ENCODE measurements at regions not wholly inside any gene's neighbourhood (a gene's known extent, or its start where the extent isn't known, plus 50 kb on each side); places are given as distances from the start of the nearest gene placed in this dataset.

DNA sequence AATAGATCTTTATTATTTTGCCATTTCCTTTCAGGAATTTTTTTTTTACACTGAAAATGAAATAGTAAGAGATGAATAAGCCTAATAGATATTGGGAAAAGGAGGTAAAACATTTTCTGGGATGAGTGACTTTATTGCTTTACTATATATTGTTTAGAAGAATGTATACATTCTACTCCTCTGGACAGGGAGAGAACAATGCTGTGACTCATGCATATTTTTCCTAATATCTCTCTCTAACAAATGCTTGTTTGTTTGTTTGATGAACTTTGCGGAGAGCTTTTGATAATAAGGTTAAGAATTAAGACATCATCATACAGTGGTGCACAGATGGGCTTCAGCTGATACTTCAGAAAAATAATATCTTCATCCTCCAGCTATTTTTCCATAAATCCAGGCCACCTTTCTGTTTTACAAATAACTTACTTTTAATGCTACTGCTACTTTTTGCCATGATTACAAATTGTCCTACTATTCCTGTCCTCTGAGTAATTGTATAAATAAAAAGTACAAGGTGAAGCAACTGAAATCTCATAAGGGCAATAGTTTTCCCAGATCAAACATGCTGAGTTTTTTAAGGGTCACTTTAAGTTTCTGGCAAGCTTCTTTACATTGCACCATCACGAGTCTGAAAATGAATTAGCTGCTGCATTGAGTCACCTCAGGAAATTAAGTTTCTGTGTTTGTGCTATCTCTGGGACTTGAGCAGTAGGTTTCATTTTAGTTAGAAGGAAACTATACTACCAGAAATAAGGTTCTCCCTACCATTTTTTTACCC is 207.3 kb upstream of the POT1 start:
- TF ChIP-seq JUNB (IDR thresholded peaks at IDR 0.05) (no peak), CHD4 (IDR thresholded peaks at IDR 0.05; ENCODE audit: borderline replicate concordance) (no peak), GATA3 (IDR thresholded peaks at IDR 0.05; ENCODE audit: borderline replicate concordance) (no peak)
- TF ChIP-seq, protein P1, sequence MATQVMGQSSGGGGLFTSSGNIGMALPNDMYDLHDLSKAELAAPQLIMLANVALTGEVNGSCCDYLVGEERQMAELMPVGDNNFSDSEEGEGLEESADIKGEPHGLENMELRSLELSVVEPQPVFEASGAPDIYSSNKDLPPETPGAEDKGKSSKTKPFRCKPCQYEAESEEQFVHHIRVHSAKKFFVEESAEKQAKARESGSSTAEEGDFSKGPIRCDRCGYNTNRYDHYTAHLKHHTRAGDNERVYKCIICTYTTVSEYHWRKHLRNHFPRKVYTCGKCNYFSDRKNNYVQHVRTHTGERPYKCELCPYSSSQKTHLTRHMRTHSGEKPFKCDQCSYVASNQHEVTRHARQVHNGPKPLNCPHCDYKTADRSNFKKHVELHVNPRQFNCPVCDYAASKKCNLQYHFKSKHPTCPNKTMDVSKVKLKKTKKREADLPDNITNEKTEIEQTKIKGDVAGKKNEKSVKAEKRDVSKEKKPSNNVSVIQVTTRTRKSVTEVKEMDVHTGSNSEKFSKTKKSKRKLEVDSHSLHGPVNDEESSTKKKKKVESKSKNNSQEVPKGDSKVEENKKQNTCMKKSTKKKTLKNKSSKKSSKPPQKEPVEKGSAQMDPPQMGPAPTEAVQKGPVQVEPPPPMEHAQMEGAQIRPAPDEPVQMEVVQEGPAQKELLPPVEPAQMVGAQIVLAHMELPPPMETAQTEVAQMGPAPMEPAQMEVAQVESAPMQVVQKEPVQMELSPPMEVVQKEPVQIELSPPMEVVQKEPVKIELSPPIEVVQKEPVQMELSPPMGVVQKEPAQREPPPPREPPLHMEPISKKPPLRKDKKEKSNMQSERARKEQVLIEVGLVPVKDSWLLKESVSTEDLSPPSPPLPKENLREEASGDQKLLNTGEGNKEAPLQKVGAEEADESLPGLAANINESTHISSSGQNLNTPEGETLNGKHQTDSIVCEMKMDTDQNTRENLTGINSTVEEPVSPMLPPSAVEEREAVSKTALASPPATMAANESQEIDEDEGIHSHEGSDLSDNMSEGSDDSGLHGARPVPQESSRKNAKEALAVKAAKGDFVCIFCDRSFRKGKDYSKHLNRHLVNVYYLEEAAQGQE (IDR thresholded peaks at IDR 0.05): no peak
- TF ChIP-seq, protein P2, sequence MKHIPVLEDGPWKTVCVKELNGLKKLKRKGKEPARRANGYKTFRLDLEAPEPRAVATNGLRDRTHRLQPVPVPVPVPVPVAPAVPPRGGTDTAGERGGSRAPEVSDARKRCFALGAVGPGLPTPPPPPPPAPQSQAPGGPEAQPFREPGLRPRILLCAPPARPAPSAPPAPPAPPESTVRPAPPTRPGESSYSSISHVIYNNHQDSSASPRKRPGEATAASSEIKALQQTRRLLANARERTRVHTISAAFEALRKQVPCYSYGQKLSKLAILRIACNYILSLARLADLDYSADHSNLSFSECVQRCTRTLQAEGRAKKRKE (CRISPR knock-in tag; IDR thresholded peaks at IDR 0.05; ENCODE audit: low read depth): no peak
- no peaks in the 10 kb centered on the region for H3K9me3 ChIP-seq
- FAIRE-seq (no peak), DNase-seq (ENCODE audit: low read depth in 1 of 2, low spot score in 1 of 2) (peak in 1 of 2 experiments; percentile 1), ATAC-seq (no peak)
- H3K4me1 ChIP-seq: no peaks in the 10 kb centered on the region
- 10% methylated on average over 2 of the region's 2 CpGs for WGBS (ENCODE audit: missing lambda C conversion rate)
- CTCF ChIA-PET: no interaction called here
- H3K4me3 ChIP-seq: no peak overlapping the region
- H3K27ac ChIP-seq: no peak overlapping the region
- H3K4me2 ChIP-seq: no peak overlapping the region
- POLR2A ChIA-PET: no interaction called here

DNA sequence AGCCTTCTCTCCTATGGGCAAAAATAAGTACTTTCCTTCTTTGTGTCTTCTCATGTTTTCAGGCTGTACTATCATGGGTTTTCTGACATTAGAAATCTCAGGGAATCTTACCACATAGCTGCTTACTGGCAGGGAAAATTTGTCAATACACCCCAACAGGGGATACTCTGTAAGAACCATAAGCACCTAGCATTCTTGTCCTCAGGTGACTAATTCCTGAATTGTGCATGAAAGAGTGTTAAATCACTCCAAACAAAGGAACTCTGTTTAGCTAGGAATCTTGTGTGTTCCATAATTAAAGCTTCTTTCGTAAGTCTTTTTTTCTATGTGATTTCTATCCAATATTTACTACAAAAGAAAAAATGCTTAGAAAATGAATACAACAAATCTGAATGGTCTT is 206.7 kb upstream of the POT1 start:
- ChIA-PET CTCF (no interaction called here), POLR2A (no interaction called here)
- no peak overlapping the region for H3K27ac ChIP-seq
- 11% methylated on average over 1 of the region's 1 CpG for WGBS (ENCODE audit: missing lambda C conversion rate)
- FAIRE-seq (no peak), DNase-seq (ENCODE audit: low read depth in 1 of 2, low spot score in 1 of 2) (no peak), ATAC-seq (no peak)
- H3K4me1 ChIP-seq: no peaks in the 10 kb centered on the region
- H3K4me2 ChIP-seq: no peak overlapping the region
- no peak for TF ChIP-seq NFE2L2 (conservative IDR thresholded peaks at IDR 0.05; ENCODE audit: low read length)
- no peak overlapping the region for H3K4me3 ChIP-seq
- H3K9me3 ChIP-seq: no peaks in the 10 kb centered on the region

DNA sequence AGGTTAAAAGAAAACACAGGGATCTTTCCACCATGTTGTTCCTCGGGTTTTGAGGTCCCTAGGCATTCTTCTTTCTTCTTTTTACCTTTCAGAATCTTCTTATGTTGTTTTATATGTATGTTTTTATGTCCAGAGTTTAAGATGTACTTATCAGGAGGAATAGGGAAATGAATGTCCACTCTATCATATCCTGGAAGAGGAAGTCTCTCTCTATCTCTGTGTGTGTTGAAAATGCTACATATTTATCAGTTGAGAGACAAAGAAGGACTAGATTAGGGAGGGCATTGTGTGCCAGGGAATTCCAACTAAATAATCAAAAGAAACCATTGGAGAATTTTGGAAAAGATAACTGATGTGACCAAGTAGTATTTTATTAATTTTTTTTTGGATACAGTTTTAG is 200.5 kb upstream of the POT1 start:
- ChIA-PET CTCF (no interaction called here), POLR2A (no interaction called here)
- Histone ChIP-seq H3K4me2 (no peak overlapping the region), H3K4me3 (no peak overlapping the region), H3K9me3 (no peaks in the 10 kb centered on the region), H3K27ac (no peak overlapping the region), H3K4me1 (no peaks in the 10 kb centered on the region)
- ATAC-seq (no peak), FAIRE-seq (no peak), DNase-seq (ENCODE audit: low read depth in 1 of 2, low spot score in 1 of 2) (no peak)
- TF ChIP-seq MAZ (IDR thresholded peaks at IDR 0.05; ENCODE audit: borderline replicate concordance, low read depth, low read length): no peak
- WGBS (ENCODE audit: missing lambda C conversion rate): 0% methylated on average over 1 of the region's 1 CpG

DNA sequence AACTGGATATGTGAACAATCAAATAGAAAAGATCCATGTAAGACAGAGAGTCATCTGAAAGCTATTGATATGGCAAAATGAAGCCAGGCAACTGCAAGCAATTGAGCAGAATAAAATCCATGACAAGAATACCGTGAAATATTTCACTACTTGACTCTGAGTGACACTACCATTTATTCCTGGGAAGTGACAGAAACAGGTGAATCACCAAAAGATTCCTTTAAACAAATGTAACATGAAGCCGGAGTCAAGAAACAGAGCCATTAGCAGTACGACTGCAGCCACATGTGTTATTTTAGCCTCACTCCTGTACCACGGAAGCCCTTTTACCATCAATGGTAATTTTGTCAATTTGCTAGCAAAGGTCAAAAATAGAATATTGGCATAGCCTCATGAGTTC is 197.7 kb upstream of the POT1 start:
- FAIRE-seq (no peak), DNase-seq (ENCODE audit: low read depth in 1 of 2, low spot score in 1 of 2) (no peak), ATAC-seq (no peak)
- POLR2A ChIA-PET: no interaction called here
- Histone ChIP-seq H3K27ac (no peak overlapping the region), H3K9me3 (no peaks in the 10 kb centered on the region), H3K4me1 (no peaks in the 10 kb centered on the region), H3K4me3 (no peak overlapping the region), H3K4me2 (no peak overlapping the region)
- WGBS (ENCODE audit: missing lambda C conversion rate): 12% methylated on average over 4 of the region's 4 CpGs
- CTCF ChIA-PET: no interaction called here
- no peak for TF ChIP-seq ESRRA (IDR thresholded peaks at IDR 0.05; ENCODE audit: borderline replicate concordance, low read length)
- no peak for TF ChIP-seq BHLHE40 (IDR thresholded peaks at IDR 0.05; ENCODE audit: low read depth, low read length)
- TF ChIP-seq NFE2L2 (conservative IDR thresholded peaks at IDR 0.05; ENCODE audit: low read length): no peak
- TF ChIP-seq SREBF2 (IDR thresholded peaks at IDR 0.05): no peak
- TF ChIP-seq, protein P3, sequence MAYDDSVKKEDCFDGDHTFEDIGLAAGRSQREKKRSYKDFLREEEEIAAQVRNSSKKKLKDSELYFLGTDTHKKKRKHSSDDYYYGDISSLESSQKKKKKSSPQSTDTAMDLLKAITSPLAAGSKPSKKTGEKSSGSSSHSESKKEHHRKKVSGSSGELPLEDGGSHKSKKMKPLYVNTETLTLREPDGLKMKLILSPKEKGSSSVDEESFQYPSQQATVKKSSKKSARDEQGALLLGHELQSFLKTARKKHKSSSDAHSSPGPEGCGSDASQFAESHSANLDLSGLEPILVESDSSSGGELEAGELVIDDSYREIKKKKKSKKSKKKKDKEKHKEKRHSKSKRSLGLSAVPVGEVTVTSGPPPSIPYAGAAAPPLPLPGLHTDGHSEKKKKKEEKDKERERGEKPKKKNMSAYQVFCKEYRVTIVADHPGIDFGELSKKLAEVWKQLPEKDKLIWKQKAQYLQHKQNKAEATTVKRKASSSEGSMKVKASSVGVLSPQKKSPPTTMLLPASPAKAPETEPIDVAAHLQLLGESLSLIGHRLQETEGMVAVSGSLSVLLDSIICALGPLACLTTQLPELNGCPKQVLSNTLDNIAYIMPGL (CRISPR knock-in tag; IDR thresholded peaks at IDR 0.05; ENCODE audit: borderline replicate concordance): no peak
- no peak for TF ChIP-seq CHD2 (IDR thresholded peaks at IDR 0.05; ENCODE audit: low read length, partially characterized antibody)
- TF ChIP-seq RAD21 (conservative IDR thresholded peaks at IDR 0.05 in 1 of 2, IDR thresholded peaks at IDR 0.05 in 1 of 2): no peak
- no peak for TF ChIP-seq MAZ (IDR thresholded peaks at IDR 0.05; ENCODE audit: borderline replicate concordance, low read depth, low read length)
- no peak for TF ChIP-seq POLR2AphosphoS2 (conservative IDR thresholded peaks at IDR 0.05; ENCODE audit: low read length)
- TF ChIP-seq, protein P4, sequence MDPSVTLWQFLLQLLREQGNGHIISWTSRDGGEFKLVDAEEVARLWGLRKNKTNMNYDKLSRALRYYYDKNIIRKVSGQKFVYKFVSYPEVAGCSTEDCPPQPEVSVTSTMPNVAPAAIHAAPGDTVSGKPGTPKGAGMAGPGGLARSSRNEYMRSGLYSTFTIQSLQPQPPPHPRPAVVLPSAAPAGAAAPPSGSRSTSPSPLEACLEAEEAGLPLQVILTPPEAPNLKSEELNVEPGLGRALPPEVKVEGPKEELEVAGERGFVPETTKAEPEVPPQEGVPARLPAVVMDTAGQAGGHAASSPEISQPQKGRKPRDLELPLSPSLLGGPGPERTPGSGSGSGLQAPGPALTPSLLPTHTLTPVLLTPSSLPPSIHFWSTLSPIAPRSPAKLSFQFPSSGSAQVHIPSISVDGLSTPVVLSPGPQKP (IDR thresholded peaks at IDR 0.05; ENCODE audit: low read depth, low read length): no peak
